ENCODE measurements at regions not wholly inside any gene's neighbourhood (a gene's known extent, or its start where the extent isn't known, plus 50 kb on each side); places are given as distances from the start of the nearest gene placed in this dataset.

- no peak for DNase-seq
Observed at GRCh38 chr12:102781117-102781516, 135.9 kb downstream of the PAH start.

- DNase-seq, result no peak
Observed at GRCh38 chr12:102776041-102776440, 141.0 kb downstream of the PAH start.

- peak; percentile 48 for DNase-seq
Observed at GRCh38 chr12:102769323-102769916, 147.6 kb downstream of the PAH start.

- DNase-seq, result no peak
Observed at GRCh38 chr12:102766961-102767360, 150.1 kb downstream of the PAH start.

GRCh38 chr12:102765736-102766135 lies 151.3 kb downstream of the PAH start:
- DNase-seq, result no peak

GRCh38 chr12:102763471-102763870 lies 153.6 kb downstream of the PAH start:
- no peak for DNase-seq

- DNase-seq, result no peak
Observed at GRCh38 chr12:102763061-102763460, 154.0 kb downstream of the PAH start.

GRCh38 chr12:102760322-102760721 lies 156.7 kb downstream of the PAH start:
- DNase-seq, result no peak

- DNase-seq, result no peak
Observed at GRCh38 chr12:102759466-102759865, 157.6 kb downstream of the PAH start.

- DNase-seq, result no peak
Observed at GRCh38 chr12:102757882-102758226, 159.2 kb downstream of the PAH start.

GRCh38 chr12:102757154-102757881 lies 159.7 kb downstream of the PAH start:
- no peak for DNase-seq

GRCh38 chr12:102756530-102756929 lies 160.5 kb downstream of the PAH start:
- no peak for DNase-seq

- no peak for DNase-seq
Observed at GRCh38 chr12:102755266-102755665, 161.8 kb downstream of the PAH start.

GRCh38 chr12:102753802-102754201 lies 163.2 kb downstream of the PAH start:
- no peak for DNase-seq

- DNase-seq, result no peak
Observed at GRCh38 chr12:102748704-102749103, 168.3 kb downstream of the PAH start.

GRCh38 chr12:102746963-102747362 lies 170.1 kb downstream of the PAH start:
- DNase-seq, result no peak

- no peak for DNase-seq
Observed at GRCh38 chr12:102745971-102746600, 171.0 kb downstream of the PAH start.

GRCh38 chr12:102741196-102741595 lies 175.8 kb downstream of the PAH start:
- no peak for DNase-seq

- no peak for DNase-seq
Observed at GRCh38 chr12:102740141-102740955, 176.7 kb downstream of the PAH start.

- DNase-seq, result no peak
Observed at GRCh38 chr12:102736328-102736727, 180.7 kb downstream of the PAH start.

GRCh38 chr12:102735104-102735503 lies 181.9 kb downstream of the PAH start:
- no peak for DNase-seq

- DNase-seq, result no peak
Observed at GRCh38 chr12:102730996-102731395, 186.0 kb downstream of the PAH start.

- DNase-seq, result no peak
Observed at GRCh38 chr12:102728506-102729242, 188.4 kb downstream of the PAH start.
